Fibroblast of lung (primary cell): ENCODE measurements at regions not wholly inside any gene's neighbourhood (a gene's known extent, or its start where the extent isn't known, plus 50 kb on each side); places are given as distances from the start of the nearest gene placed in this dataset.

Source experiments
- CTCF ChIP-seq, 2 donors: IDR thresholded peaks in 1 of 2; conservative IDR thresholded peaks in 1 of 2; 1 replicate in 1 of 2; 2 replicates in 1 of 2; pipeline ENCODE4 v1.5.1; 2011 to 2012; ENCODE audit warnings: low read length in 2 of 2, control low read depth in 1 of 2, inconsistent platforms in 1 of 2, low read depth in 1 of 2, mild to moderate bottlenecking in 1 of 2
- EZH2 ChIP-seq: IDR thresholded peaks from 2 replicates; pipeline ENCODE4 v1.5.1; 2012; ENCODE audit warnings: low read length, control low read depth, mild to moderate bottlenecking; ENCODE audit errors: missing control alignments

GRCh38 chr18:45291621-45292615, 323.4 kb upstream of the SLC14A2 start:
- no peak for TF ChIP-seq CTCF (conservative IDR thresholded peaks at IDR 0.05 in 1 of 2, IDR thresholded peaks at IDR 0.05 in 1 of 2; ENCODE audit: low read depth in 1 of 2, low read length in 2 of 2)
- no peak for TF ChIP-seq EZH2
